HepG2 (cell line): ENCODE measurements at regions not wholly inside any gene's neighbourhood (a gene's known extent, or its start where the extent isn't known, plus 50 kb on each side); places are given as distances from the start of the nearest gene placed in this dataset.

Source experiments
- ATAC-seq: fragments of 200-7000 bp; cut with Tn5 transposase; 3 replicates; pipeline ENCODE4 v1.9.1; 2020; ENCODE audit warnings: mild to moderate bottlenecking, moderate library complexity
- BruUV-seq: library from RNA; stranded (reverse); fragments of 400-500 nt; replicated peaks from 2 replicates; lab custom pipeline; 2021; lab: Mats Ljungman, UMichigan
- CTCF ChIA-PET: fragments of 300-600 bp; formaldehyde crosslinking; extraction: SDS; loops from one replicate; lab custom pipeline; 2021; ENCODE audit warnings: low total read pairs, inconsistent platforms, low intra/inter-chr PET ratio; lab: Yijun Ruan, JAX
- POLR2A ChIA-PET: fragments of 350-600 bp; sonication (Branson Sonifier 250); formaldehyde crosslinking; loops from one replicate; lab custom pipeline; 2020; ENCODE audit warnings: antibody characterized with exemption, inconsistent platforms; lab: Yijun Ruan, JAX
- DNase-seq: peaks from one replicate; pipeline ENCODE4 v3.0.0-alpha.2; 2015; ENCODE audit warnings: low spot score
- FAIRE-seq: peaks from 3 replicates; lab custom pipeline; 2011; peaks lifted over from hg19 to GRCh38; lab: Jason Lieb, UNC
- H2AFZ ChIP-seq: one replicate; pipeline ENCODE4 v1.6.1; 2011; ENCODE audit warnings: low read length, inconsistent platforms
- H3K27ac ChIP-seq: fragments of 300-600 bp; 3 replicates; pipeline ENCODE4 v1.8.0; 2011; ENCODE audit warnings: mixed run types, mild to moderate bottlenecking, mixed read lengths, low read length, inconsistent platforms; ENCODE audit not compliant: insufficient read depth; ENCODE audit errors: extremely low read length
- H3K27me3 ChIP-seq, 2 experiments: fragments of 200-600 bp in 1 of 2; 2 replicates in 1 of 2; 3 replicates in 1 of 2; pipeline versions ENCODE4 v1.6.0 to v1.8.0; 2011; ENCODE audit warnings: low read length in 2 of 2, mild to moderate bottlenecking in 2 of 2, moderate library complexity in 2 of 2, inconsistent platforms in 1 of 2; ENCODE audit not compliant: insufficient read depth in 2 of 2, control insufficient read depth in 1 of 2
- H3K36me3 ChIP-seq, 2 experiments: fragments of 200-600 bp in 1 of 2; replicated peaks in 1 of 2; 2 replicates in 1 of 2; 3 replicates in 1 of 2; pipeline versions ENCODE4 v1.5.1 to v1.8.0; 2011; ENCODE audit warnings: low read length in 2 of 2, inconsistent platforms in 1 of 2; ENCODE audit not compliant: insufficient read depth in 2 of 2, control insufficient read depth in 1 of 2
- H3K4me1 ChIP-seq: 2 replicates; pipeline ENCODE4 v1.5.1; 2012; ENCODE audit warnings: low read length, inconsistent platforms; ENCODE audit not compliant: insufficient read depth
- H3K4me2 ChIP-seq: 2 replicates; pipeline ENCODE4 v1.6.0; 2011; ENCODE audit warnings: low read depth, low read length, inconsistent platforms
- H3K4me3 ChIP-seq, 3 experiments: fragments of 200-600 bp in 1 of 3; sonication (generic), shearing (Covaris generic) in 1 of 3; replicated peaks in 1 of 3; 2 replicates each; pipeline ENCODE4 v1.5.1; 2011 to 2016; ENCODE audit warnings: low read length in 3 of 3, inconsistent platforms in 2 of 3, low read depth in 2 of 3, mild to moderate bottlenecking in 2 of 3, control low read depth in 1 of 3, mixed read lengths in 1 of 3; ENCODE audit not compliant: insufficient read depth in 1 of 3
- H3K79me2 ChIP-seq: one replicate; pipeline ENCODE4 v1.6.1; 2011; ENCODE audit warnings: low read length, inconsistent platforms; ENCODE audit not compliant: insufficient read depth
- H3K9ac ChIP-seq: 2 replicates; pipeline ENCODE4 v1.6.0; 2011; ENCODE audit warnings: mild to moderate bottlenecking, low read depth, low read length, inconsistent platforms; ENCODE audit not compliant: insufficient read depth
- H3K9me3 ChIP-seq: 2 replicates; pipeline ENCODE4 v1.5.1; 2012; ENCODE audit warnings: mild to moderate bottlenecking, low read length
- H4K20me1 ChIP-seq: 2 replicates; pipeline ENCODE4 v1.6.0; 2011; ENCODE audit warnings: inconsistent platforms, mild to moderate bottlenecking, low read length, moderate library complexity; ENCODE audit not compliant: insufficient read depth
- CENPX ChIP-seq: sonication (generic); formaldehyde crosslinking; IDR thresholded peaks from 2 replicates; pipeline ENCODE4 v1.9.0; 2021; ENCODE audit warnings: mild to moderate bottlenecking, missing genetic modification reagents, moderate library complexity
- KLF13 ChIP-seq: sonication (generic); formaldehyde crosslinking; IDR thresholded peaks from 2 replicates; pipeline ENCODE4 v1.4.0; 2020; ENCODE audit warnings: mild to moderate bottlenecking, missing genetic modification reagents
- ZNF775 ChIP-seq: sonication (generic); formaldehyde crosslinking; IDR thresholded peaks from 2 replicates; pipeline ENCODE4 v1.4.0; 2020; ENCODE audit warnings: missing genetic modification reagents, mild to moderate bottlenecking, moderate library complexity, borderline replicate concordance
- ZNF788 ChIP-seq: sonication (generic); formaldehyde crosslinking; IDR thresholded peaks from 2 replicates; pipeline ENCODE4 v1.5.0; 2020; ENCODE audit warnings: mild to moderate bottlenecking, missing genetic modification reagents, borderline replicate concordance
- ZSCAN25 ChIP-seq: sonication (generic); formaldehyde crosslinking; IDR thresholded peaks from 2 replicates; pipeline ENCODE4 v1.8.0; 2022; ENCODE audit warnings: mild to moderate bottlenecking, missing genetic modification reagents
- WGBS: methylation state at CpG from one replicate; pipeline ENCODE4 v1.1.6; 2017; ENCODE audit warnings: low lambda C conversion rate; 5-methylcytosine and 5-hydroxymethylcytosine counted together
- in situ Hi-C: cut with HindIII; loops from 2 replicates; pipeline ENCODE4 v1.10.0; 2017; ENCODE audit warnings: low pct_unique_long_range_greater_than_20kb; ENCODE audit not compliant: extremely low pct_ligation_motif_present
- intact Hi-C: fragments of 100-400 bp; cut with micrococcal nuclease; formaldehyde crosslinking; loops from one replicate; pipeline ENCODE4 v1.10.0; 2022; ENCODE audit not compliant: unreplicated experiment
- TF ChIP-seq, protein P1 (sequence below): IDR thresholded peaks from 2 replicates; pipeline ENCODE4 v1.6.1; 2012; ENCODE audit warnings: low read length, improper control_type of control experiment
- TF ChIP-seq, protein P2 (sequence below): sonication (generic); formaldehyde crosslinking; IDR thresholded peaks from 2 replicates; pipeline ENCODE4 v1.4.0; 2020; ENCODE audit warnings: missing genetic modification reagents, mild to moderate bottlenecking, borderline replicate concordance
- TF ChIP-seq, protein P3 (sequence below): sonication (generic); formaldehyde crosslinking; IDR thresholded peaks from 2 replicates; pipeline ENCODE4 v1.4.0; 2020; ENCODE audit warnings: missing genetic modification reagents, borderline replicate concordance
- TF ChIP-seq, protein P4 (sequence below): IDR thresholded peaks from 2 replicates; pipeline ENCODE4 v1.4.0; 2020; ENCODE audit warnings: mild to moderate bottlenecking, missing genetic modification reagents

DNA sequence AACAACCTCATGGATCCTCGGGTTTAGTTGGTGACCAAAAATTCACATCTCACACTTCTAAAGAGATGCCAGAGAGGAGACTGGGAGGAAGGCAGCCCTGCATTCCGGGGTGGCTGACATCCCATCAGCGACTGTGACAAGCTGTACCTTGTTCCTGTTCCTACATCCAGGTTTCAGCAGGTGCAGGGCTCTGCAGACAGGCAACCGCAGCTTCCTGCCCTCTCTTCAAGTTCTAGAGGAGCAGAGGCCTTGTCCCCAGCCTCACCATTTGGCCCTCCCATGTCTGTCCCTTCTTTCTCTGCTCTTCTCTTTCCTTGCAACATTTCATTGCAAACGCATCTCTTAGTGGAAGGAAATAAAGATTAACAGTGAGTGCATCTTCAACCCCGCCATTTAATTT is 454.6 kb downstream of the IRX1 start (continued):
- TF ChIP-seq, protein P1, sequence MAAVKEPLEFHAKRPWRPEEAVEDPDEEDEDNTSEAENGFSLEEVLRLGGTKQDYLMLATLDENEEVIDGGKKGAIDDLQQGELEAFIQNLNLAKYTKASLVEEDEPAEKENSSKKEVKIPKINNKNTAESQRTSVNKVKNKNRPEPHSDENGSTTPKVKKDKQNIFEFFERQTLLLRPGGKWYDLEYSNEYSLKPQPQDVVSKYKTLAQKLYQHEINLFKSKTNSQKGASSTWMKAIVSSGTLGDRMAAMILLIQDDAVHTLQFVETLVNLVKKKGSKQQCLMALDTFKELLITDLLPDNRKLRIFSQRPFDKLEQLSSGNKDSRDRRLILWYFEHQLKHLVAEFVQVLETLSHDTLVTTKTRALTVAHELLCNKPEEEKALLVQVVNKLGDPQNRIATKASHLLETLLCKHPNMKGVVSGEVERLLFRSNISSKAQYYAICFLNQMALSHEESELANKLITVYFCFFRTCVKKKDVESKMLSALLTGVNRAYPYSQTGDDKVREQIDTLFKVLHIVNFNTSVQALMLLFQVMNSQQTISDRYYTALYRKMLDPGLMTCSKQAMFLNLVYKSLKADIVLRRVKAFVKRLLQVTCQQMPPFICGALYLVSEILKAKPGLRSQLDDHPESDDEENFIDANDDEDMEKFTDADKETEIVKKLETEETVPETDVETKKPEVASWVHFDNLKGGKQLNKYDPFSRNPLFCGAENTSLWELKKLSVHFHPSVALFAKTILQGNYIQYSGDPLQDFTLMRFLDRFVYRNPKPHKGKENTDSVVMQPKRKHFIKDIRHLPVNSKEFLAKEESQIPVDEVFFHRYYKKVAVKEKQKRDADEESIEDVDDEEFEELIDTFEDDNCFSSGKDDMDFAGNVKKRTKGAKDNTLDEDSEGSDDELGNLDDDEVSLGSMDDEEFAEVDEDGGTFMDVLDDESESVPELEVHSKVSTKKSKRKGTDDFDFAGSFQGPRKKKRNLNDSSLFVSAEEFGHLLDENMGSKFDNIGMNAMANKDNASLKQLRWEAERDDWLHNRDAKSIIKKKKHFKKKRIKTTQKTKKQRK, result no peak

DNA sequence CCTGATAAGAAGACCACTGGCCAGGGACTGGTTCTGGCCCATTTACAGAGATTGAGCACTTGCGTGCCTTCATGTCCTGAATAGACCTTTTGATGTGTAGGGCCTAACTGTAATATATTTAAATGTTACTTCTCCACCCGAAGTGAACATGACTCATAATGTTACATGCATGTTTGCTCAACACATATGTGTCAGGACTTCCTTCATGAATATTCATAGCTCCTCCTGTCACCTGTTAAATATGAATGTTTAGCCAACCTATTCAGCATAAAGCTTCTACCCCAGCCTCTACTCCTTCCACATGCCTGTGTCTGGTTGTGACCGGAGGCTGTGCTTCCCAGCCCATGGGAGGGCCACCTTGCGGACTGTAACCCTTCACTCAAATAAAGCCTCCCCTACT is 457.5 kb downstream of the IRX1 start:
- no peak for ATAC-seq
- no TSS peak for BruUV-seq
- H4K20me1 ChIP-seq, result no peaks in the 10 kb centered on the region
- H3K27ac ChIP-seq, result no peak overlapping the region
- WGBS, result 33% methylated on average over 4 of the region's 4 CpGs
- no peaks in the 10 kb centered on the region for H3K4me1 ChIP-seq
- POLR2A ChIA-PET, result no interaction called here
- FAIRE-seq, result no peak
- H3K79me2 ChIP-seq, result no peaks in the 10 kb centered on the region
- in situ Hi-C loops, result no loop called here
- H3K9me3 ChIP-seq, result peaks cover 86% of the 10 kb centered on the region
- H3K4me3 ChIP-seq, result no peak overlapping the region
- no peak overlapping the region for H3K4me2 ChIP-seq
- H3K9ac ChIP-seq, result no peak overlapping the region
- CTCF ChIA-PET, result no interaction called here
- TF ChIP-seq, protein P2, sequence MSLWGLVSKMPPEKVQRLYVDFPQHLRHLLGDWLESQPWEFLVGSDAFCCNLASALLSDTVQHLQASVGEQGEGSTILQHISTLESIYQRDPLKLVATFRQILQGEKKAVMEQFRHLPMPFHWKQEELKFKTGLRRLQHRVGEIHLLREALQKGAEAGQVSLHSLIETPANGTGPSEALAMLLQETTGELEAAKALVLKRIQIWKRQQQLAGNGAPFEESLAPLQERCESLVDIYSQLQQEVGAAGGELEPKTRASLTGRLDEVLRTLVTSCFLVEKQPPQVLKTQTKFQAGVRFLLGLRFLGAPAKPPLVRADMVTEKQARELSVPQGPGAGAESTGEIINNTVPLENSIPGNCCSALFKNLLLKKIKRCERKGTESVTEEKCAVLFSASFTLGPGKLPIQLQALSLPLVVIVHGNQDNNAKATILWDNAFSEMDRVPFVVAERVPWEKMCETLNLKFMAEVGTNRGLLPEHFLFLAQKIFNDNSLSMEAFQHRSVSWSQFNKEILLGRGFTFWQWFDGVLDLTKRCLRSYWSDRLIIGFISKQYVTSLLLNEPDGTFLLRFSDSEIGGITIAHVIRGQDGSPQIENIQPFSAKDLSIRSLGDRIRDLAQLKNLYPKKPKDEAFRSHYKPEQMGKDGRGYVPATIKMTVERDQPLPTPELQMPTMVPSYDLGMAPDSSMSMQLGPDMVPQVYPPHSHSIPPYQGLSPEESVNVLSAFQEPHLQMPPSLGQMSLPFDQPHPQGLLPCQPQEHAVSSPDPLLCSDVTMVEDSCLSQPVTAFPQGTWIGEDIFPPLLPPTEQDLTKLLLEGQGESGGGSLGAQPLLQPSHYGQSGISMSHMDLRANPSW (CRISPR knock-in tag), result no peak
- TF ChIP-seq ZSCAN25 (CRISPR knock-in tag) (no peak), ZNF775 (CRISPR knock-in tag) (no peak), CENPX (CRISPR knock-in tag) (no peak), KLF13 (CRISPR knock-in tag) (no peak), ZNF788 (CRISPR knock-in tag) (no peak)
- TF ChIP-seq, protein P3, sequence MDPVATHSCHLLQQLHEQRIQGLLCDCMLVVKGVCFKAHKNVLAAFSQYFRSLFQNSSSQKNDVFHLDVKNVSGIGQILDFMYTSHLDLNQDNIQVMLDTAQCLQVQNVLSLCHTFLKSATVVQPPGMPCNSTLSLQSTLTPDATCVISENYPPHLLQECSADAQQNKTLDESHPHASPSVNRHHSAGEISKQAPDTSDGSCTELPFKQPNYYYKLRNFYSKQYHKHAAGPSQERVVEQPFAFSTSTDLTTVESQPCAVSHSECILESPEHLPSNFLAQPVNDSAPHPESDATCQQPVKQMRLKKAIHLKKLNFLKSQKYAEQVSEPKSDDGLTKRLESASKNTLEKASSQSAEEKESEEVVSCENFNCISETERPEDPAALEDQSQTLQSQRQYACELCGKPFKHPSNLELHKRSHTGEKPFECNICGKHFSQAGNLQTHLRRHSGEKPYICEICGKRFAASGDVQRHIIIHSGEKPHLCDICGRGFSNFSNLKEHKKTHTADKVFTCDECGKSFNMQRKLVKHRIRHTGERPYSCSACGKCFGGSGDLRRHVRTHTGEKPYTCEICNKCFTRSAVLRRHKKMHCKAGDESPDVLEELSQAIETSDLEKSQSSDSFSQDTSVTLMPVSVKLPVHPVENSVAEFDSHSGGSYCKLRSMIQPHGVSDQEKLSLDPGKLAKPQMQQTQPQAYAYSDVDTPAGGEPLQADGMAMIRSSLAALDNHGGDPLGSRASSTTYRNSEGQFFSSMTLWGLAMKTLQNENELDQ (CRISPR knock-in tag), result no peak
- TF ChIP-seq, protein P4, sequence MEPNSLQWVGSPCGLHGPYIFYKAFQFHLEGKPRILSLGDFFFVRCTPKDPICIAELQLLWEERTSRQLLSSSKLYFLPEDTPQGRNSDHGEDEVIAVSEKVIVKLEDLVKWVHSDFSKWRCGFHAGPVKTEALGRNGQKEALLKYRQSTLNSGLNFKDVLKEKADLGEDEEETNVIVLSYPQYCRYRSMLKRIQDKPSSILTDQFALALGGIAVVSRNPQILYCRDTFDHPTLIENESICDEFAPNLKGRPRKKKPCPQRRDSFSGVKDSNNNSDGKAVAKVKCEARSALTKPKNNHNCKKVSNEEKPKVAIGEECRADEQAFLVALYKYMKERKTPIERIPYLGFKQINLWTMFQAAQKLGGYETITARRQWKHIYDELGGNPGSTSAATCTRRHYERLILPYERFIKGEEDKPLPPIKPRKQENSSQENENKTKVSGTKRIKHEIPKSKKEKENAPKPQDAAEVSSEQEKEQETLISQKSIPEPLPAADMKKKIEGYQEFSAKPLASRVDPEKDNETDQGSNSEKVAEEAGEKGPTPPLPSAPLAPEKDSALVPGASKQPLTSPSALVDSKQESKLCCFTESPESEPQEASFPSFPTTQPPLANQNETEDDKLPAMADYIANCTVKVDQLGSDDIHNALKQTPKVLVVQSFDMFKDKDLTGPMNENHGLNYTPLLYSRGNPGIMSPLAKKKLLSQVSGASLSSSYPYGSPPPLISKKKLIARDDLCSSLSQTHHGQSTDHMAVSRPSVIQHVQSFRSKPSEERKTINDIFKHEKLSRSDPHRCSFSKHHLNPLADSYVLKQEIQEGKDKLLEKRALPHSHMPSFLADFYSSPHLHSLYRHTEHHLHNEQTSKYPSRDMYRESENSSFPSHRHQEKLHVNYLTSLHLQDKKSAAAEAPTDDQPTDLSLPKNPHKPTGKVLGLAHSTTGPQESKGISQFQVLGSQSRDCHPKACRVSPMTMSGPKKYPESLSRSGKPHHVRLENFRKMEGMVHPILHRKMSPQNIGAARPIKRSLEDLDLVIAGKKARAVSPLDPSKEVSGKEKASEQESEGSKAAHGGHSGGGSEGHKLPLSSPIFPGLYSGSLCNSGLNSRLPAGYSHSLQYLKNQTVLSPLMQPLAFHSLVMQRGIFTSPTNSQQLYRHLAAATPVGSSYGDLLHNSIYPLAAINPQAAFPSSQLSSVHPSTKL (CRISPR knock-in tag), result no peak
- TF ChIP-seq, all 625 proteins: peak for 0
- no peak for DNase-seq
- H3K36me3 ChIP-seq, result no peaks in the 10 kb centered on the region
- intact Hi-C loops, result no loop called here
- H2AFZ ChIP-seq, result no peak overlapping the region
- no peaks in the 10 kb centered on the region for H3K27me3 ChIP-seq
